Activated naive CD4-positive, alpha-beta T cell treated with anti-CD3 and anti-CD28 coated beads, Interleukin-2, amount 10 ng/mL, durations not matched to agents 7 days and 5 days (primary cell): ENCODE measurements at regions not wholly inside any gene's neighbourhood (a gene's known extent, or its start where the extent isn't known, plus 50 kb on each side); places are given as distances from the start of the nearest gene placed in this dataset.

Experiments used
- CTCF ChIA-PET: fragments of 350-600 bp; sonication (Branson Sonifier 250); formaldehyde crosslinking; loops from one replicate; lab custom pipeline; 2021; ENCODE audit warnings: antibody characterized with exemption; lab: Charles Lee
- DNase-seq: peaks from one replicate; pipeline ENCODE4 v3.0.0-alpha.2; 2020
- H3K27ac Mint-ChIP-seq: one replicate; pipeline ENCODE4 v1.8.0; 2021; ENCODE audit warnings: mild to moderate bottlenecking, moderate library complexity, mixed read lengths
- H3K27me3 Mint-ChIP-seq: one replicate; pipeline ENCODE4 v1.8.0; 2021; ENCODE audit warnings: mild to moderate bottlenecking, mixed read lengths
- H3K36me3 Mint-ChIP-seq: one replicate; pipeline ENCODE4 v1.8.0; 2021; ENCODE audit warnings: mixed read lengths
- H3K4me1 Mint-ChIP-seq: one replicate; pipeline ENCODE4 v1.8.0; 2021; ENCODE audit warnings: mixed read lengths
- H3K4me3 Mint-ChIP-seq: one replicate; pipeline ENCODE4 v1.8.0; 2021; ENCODE audit warnings: mild to moderate bottlenecking, moderate library complexity, mixed read lengths
- H3K9me3 Mint-ChIP-seq: one replicate; pipeline ENCODE4 v1.8.0; 2021; ENCODE audit warnings: mixed read lengths

GRCh38 chr13:36493046-36493445 lies 60.8 kb downstream of the CCNA1 start:
- no peaks in the 10 kb centered on the region for H3K4me1 Mint-ChIP-seq
- no peaks in the 10 kb centered on the region for H3K36me3 Mint-ChIP-seq
- H3K27me3 Mint-ChIP-seq, result no peaks in the 10 kb centered on the region
- CTCF ChIA-PET, result no interaction called here
- no peak for DNase-seq
- no peak overlapping the region for H3K27ac Mint-ChIP-seq
- H3K9me3 Mint-ChIP-seq, result no peaks in the 10 kb centered on the region
- H3K4me3 Mint-ChIP-seq, result no peak overlapping the region

GRCh38 chr13:36495431-36495830 lies 63.1 kb downstream of the CCNA1 start:
- CTCF ChIA-PET, result no interaction called here
- Mint-ChIP-seq H3K4me1 (no peaks in the 10 kb centered on the region), H3K27ac (no peak overlapping the region), H3K27me3 (no peaks in the 10 kb centered on the region), H3K36me3 (no peaks in the 10 kb centered on the region), H3K4me3 (no peak overlapping the region), H3K9me3 (no peaks in the 10 kb centered on the region)
- DNase-seq, result no peak

GRCh38 chr13:36509369-36509768 lies 77.1 kb downstream of the CCNA1 start:
- H3K27me3 Mint-ChIP-seq, result no peaks in the 10 kb centered on the region
- no peak overlapping the region for H3K4me3 Mint-ChIP-seq
- DNase-seq, result no peak
- CTCF ChIA-PET, result no interaction called here
- no peak overlapping the region for H3K27ac Mint-ChIP-seq
- H3K36me3 Mint-ChIP-seq, result no peaks in the 10 kb centered on the region
- no peaks in the 10 kb centered on the region for H3K4me1 Mint-ChIP-seq
- H3K9me3 Mint-ChIP-seq, result peaks cover 2% of the 10 kb centered on the region

- Mint-ChIP-seq H3K4me3 (no peak overlapping the region), H3K4me1 (no peaks in the 10 kb centered on the region), H3K27ac (no peak overlapping the region), H3K27me3 (no peaks in the 10 kb centered on the region), H3K9me3 (no peaks in the 10 kb centered on the region), H3K36me3 (no peaks in the 10 kb centered on the region)
- CTCF ChIA-PET, result no interaction called here
- no peak for DNase-seq
Measured at GRCh38 chr13:36512771-36513170, 80.5 kb downstream of the CCNA1 start.

- Mint-ChIP-seq H3K36me3 (no peaks in the 10 kb centered on the region), H3K27me3 (no peaks in the 10 kb centered on the region), H3K9me3 (no peaks in the 10 kb centered on the region), H3K4me1 (no peaks in the 10 kb centered on the region), H3K27ac (no peak overlapping the region), H3K4me3 (no peak overlapping the region)
- CTCF ChIA-PET, result no interaction called here
- no peak for DNase-seq
Measured at GRCh38 chr13:36513266-36513665, 81.0 kb downstream of the CCNA1 start.

GRCh38 chr13:36515466-36515865 lies 83.2 kb downstream of the CCNA1 start:
- DNase-seq, result no peak
- Mint-ChIP-seq H3K27me3 (no peaks in the 10 kb centered on the region), H3K4me1 (no peaks in the 10 kb centered on the region), H3K36me3 (no peaks in the 10 kb centered on the region), H3K4me3 (no peak overlapping the region), H3K27ac (no peak overlapping the region), H3K9me3 (no peaks in the 10 kb centered on the region)
- CTCF ChIA-PET, result no interaction called here

GRCh38 chr13:36516225-36516624 lies 83.9 kb downstream of the CCNA1 start:
- H3K4me1 Mint-ChIP-seq, result no peaks in the 10 kb centered on the region

GRCh38 chr13:36518707-36519106 lies 86.4 kb downstream of the CCNA1 start:
- Mint-ChIP-seq H3K9me3 (no peaks in the 10 kb centered on the region), H3K4me1 (no peaks in the 10 kb centered on the region), H3K27me3 (no peaks in the 10 kb centered on the region), H3K36me3 (no peaks in the 10 kb centered on the region), H3K4me3 (no peak overlapping the region), H3K27ac (no peak overlapping the region)
- CTCF ChIA-PET, result interaction anchor here (0.6 kb wide), 1 partner anchor 933 kb away, joined by 3 read pairs; no protein-coding TSS in a partner anchor
- DNase-seq, result no peak

More at GRCh38 chr13:36516225-36516624, 83.9 kb downstream of the CCNA1 start:
- Mint-ChIP-seq H3K27ac (no peak overlapping the region), H3K9me3 (no peaks in the 10 kb centered on the region), H3K4me3 (no peak overlapping the region), H3K27me3 (no peaks in the 10 kb centered on the region), H3K36me3 (no peaks in the 10 kb centered on the region)
- CTCF ChIA-PET, result no interaction called here
- no peak for DNase-seq

- no peaks in the 10 kb centered on the region for H3K4me1 Mint-ChIP-seq
- H3K27me3 Mint-ChIP-seq, result no peaks in the 10 kb centered on the region
- H3K36me3 Mint-ChIP-seq, result no peaks in the 10 kb centered on the region
- H3K27ac Mint-ChIP-seq, result no peak overlapping the region
- H3K4me3 Mint-ChIP-seq, result no peak overlapping the region
- no peaks in the 10 kb centered on the region for H3K9me3 Mint-ChIP-seq
- DNase-seq, result no peak
- CTCF ChIA-PET, result no interaction called here
Measured at GRCh38 chr13:36519432-36519831, 87.1 kb downstream of the CCNA1 start.

GRCh38 chr13:36520111-36520510 lies 87.8 kb downstream of the CCNA1 start:
- no peak overlapping the region for H3K27ac Mint-ChIP-seq
- H3K9me3 Mint-ChIP-seq, result no peaks in the 10 kb centered on the region
- no peaks in the 10 kb centered on the region for H3K27me3 Mint-ChIP-seq
- CTCF ChIA-PET, result no interaction called here
- DNase-seq, result no peak
- no peaks in the 10 kb centered on the region for H3K36me3 Mint-ChIP-seq
- H3K4me3 Mint-ChIP-seq, result no peak overlapping the region
- no peaks in the 10 kb centered on the region for H3K4me1 Mint-ChIP-seq

GRCh38 chr13:36526897-36527296 lies 94.6 kb downstream of the CCNA1 start:
- no peaks in the 10 kb centered on the region for H3K27me3 Mint-ChIP-seq
- CTCF ChIA-PET, result no interaction called here

GRCh38 chr13:36528105-36528504 lies 95.8 kb downstream of the CCNA1 start:
- no peaks in the 10 kb centered on the region for H3K27me3 Mint-ChIP-seq
- H3K27ac Mint-ChIP-seq, result no peak overlapping the region
- CTCF ChIA-PET, result no interaction called here
- DNase-seq, result no peak
- no peaks in the 10 kb centered on the region for H3K4me1 Mint-ChIP-seq
- H3K9me3 Mint-ChIP-seq, result no peaks in the 10 kb centered on the region
- H3K4me3 Mint-ChIP-seq, result no peak overlapping the region
- no peaks in the 10 kb centered on the region for H3K36me3 Mint-ChIP-seq

More at GRCh38 chr13:36526897-36527296, 94.6 kb downstream of the CCNA1 start:
- no peak for DNase-seq
- H3K9me3 Mint-ChIP-seq, result no peaks in the 10 kb centered on the region
- H3K4me1 Mint-ChIP-seq, result no peaks in the 10 kb centered on the region
- H3K36me3 Mint-ChIP-seq, result no peaks in the 10 kb centered on the region
- H3K4me3 Mint-ChIP-seq, result no peak overlapping the region
- H3K27ac Mint-ChIP-seq, result no peak overlapping the region

GRCh38 chr13:36530050-36530789 lies 97.9 kb downstream of the CCNA1 start:
- Mint-ChIP-seq H3K36me3 (no peaks in the 10 kb centered on the region), H3K4me3 (no peak overlapping the region), H3K4me1 (no peaks in the 10 kb centered on the region), H3K9me3 (no peaks in the 10 kb centered on the region), H3K27ac (no peak overlapping the region), H3K27me3 (no peaks in the 10 kb centered on the region)
- CTCF ChIA-PET, result interaction anchor here (0.7 kb wide), 1 partner anchor 31 kb away, joined by 3 read pairs; no protein-coding TSS in a partner anchor
- DNase-seq, result no peak

- no peaks in the 10 kb centered on the region for H3K9me3 Mint-ChIP-seq
- no peak overlapping the region for H3K4me3 Mint-ChIP-seq
- no peaks in the 10 kb centered on the region for H3K27me3 Mint-ChIP-seq
- no peaks in the 10 kb centered on the region for H3K4me1 Mint-ChIP-seq
- DNase-seq, result no peak
- no peaks in the 10 kb centered on the region for H3K36me3 Mint-ChIP-seq
- no peak overlapping the region for H3K27ac Mint-ChIP-seq
- CTCF ChIA-PET, result interaction anchor here (0.7 kb wide), 1 partner anchor 30 kb away, joined by 3 read pairs; no protein-coding TSS in a partner anchor
Measured at GRCh38 chr13:36530861-36531590, 98.7 kb downstream of the CCNA1 start.
